Cardiac fibroblast (primary cell): ENCODE measurements at regions not wholly inside any gene's neighbourhood (a gene's known extent, or its start where the extent isn't known, plus 50 kb on each side); places are given as distances from the start of the nearest gene placed in this dataset.
A peak's percentile ranks its signal among the peaks of the same experiment; 100 is the strongest.
"Not testable (repeated sequence)": the region's sequence is repeated elsewhere in the genome, so short reads cannot be mapped to it uniquely, and the experiment has no call there.

Experiments
- DNase-seq, 2 donors: peaks; one replicate each; pipeline versions ENCODE4 v3.0.0 to v3.0.0-alpha.2; 2010; ENCODE audit warnings: low read depth in 2 of 2
- H3K4me3 ChIP-seq, 2 donors: replicated peaks in 1 of 2; 1 replicate in 1 of 2; 2 replicates in 1 of 2; pipeline ENCODE4 v1.5.1; 2011; ENCODE audit warnings: low read depth in 2 of 2, low read length in 2 of 2, mild to moderate bottlenecking in 2 of 2, moderate library complexity in 1 of 2
- CTCF ChIP-seq: IDR thresholded peaks from one replicate; pipeline ENCODE4 v1.5.1; 2011; ENCODE audit warnings: low read depth, mild to moderate bottlenecking, low read length, inconsistent platforms

- TF ChIP-seq CTCF, result no peak
- peak; percentile 48 to 68 for DNase-seq
- no peak overlapping the region for H3K4me3 ChIP-seq
Observed at GRCh38 chr16:87207965-87208364, 109.2 kb downstream of the C16orf95 start.

- DNase-seq, H3K4me3 ChIP-seq: not testable (repeated sequence)
Observed at GRCh38 chr16:87208968-87209367, 108.2 kb downstream of the C16orf95 start.

GRCh38 chr16:87209808-87210512 lies 107.2 kb downstream of the C16orf95 start:
- DNase-seq, result no peak
- no peak overlapping the region for H3K4me3 ChIP-seq
- TF ChIP-seq CTCF, result no peak

- DNase-seq, result peak; percentile 62 to 80
- no peak for TF ChIP-seq CTCF
- H3K4me3 ChIP-seq, result no peak overlapping the region
Observed at GRCh38 chr16:87210894-87211293, 106.3 kb downstream of the C16orf95 start.

GRCh38 chr16:87212026-87212425 lies 105.2 kb downstream of the C16orf95 start:
- TF ChIP-seq CTCF, result no peak
- peak; percentile 24 to 79 for DNase-seq

GRCh38 chr16:87213536-87213935 lies 103.7 kb downstream of the C16orf95 start:
- TF ChIP-seq CTCF, result no peak
- H3K4me3 ChIP-seq, result no peak overlapping the region
- no peak for DNase-seq

More at GRCh38 chr16:87212026-87212425, 105.2 kb downstream of the C16orf95 start:
- no peak overlapping the region for H3K4me3 ChIP-seq

- no peak for DNase-seq
- no peak overlapping the region for H3K4me3 ChIP-seq
- no peak for TF ChIP-seq CTCF
Observed at GRCh38 chr16:87216148-87216840, 100.9 kb downstream of the C16orf95 start.
